Mesenteric fat pad (tissue), 1 donor: ENCODE measurements at regions not wholly inside any gene's neighbourhood (a gene's known extent, or its start where the extent isn't known, plus 50 kb on each side); places are given as distances from the start of the nearest gene placed in this dataset.
"Not testable (repeated sequence)": the region's sequence is repeated elsewhere in the genome, so short reads cannot be mapped to it uniquely, and the experiment has no call there.

Source experiments
- DNase-seq: peaks from one replicate; pipeline ENCODE4 v3.0.0-alpha.2; 2020; ENCODE audit warnings: low spot score
- donor health status: DM: yes; HTN: yes; CAD: no.

- no peak for DNase-seq
Measured at GRCh38 chr12:67455236-67455635, 186.1 kb downstream of the CAND1 start.

GRCh38 chr12:67456431-67456901 lies 187.3 kb downstream of the CAND1 start:
- no peak for DNase-seq

- no peak for DNase-seq
Measured at GRCh38 chr12:67457136-67457535, 188.0 kb downstream of the CAND1 start.

GRCh38 chr12:67457778-67458665 lies 188.9 kb downstream of the CAND1 start:
- no peak for DNase-seq

- no peak for DNase-seq
Measured at GRCh38 chr12:67459173-67459572, 189.4 kb upstream of the DYRK2 start.

- no peak for DNase-seq
Measured at GRCh38 chr12:67459578-67459977, 189.0 kb upstream of the DYRK2 start.

GRCh38 chr12:67460388-67460787 lies 188.2 kb upstream of the DYRK2 start:
- no peak for DNase-seq

- no peak for DNase-seq
Measured at GRCh38 chr12:67468549-67469245, 179.8 kb upstream of the DYRK2 start.

- no peak for DNase-seq
Measured at GRCh38 chr12:67469666-67470065, 178.9 kb upstream of the DYRK2 start.

- DNase-seq, result no peak
Measured at GRCh38 chr12:67471810-67472209, 176.7 kb upstream of the DYRK2 start.

GRCh38 chr12:67472539-67472938 lies 176.0 kb upstream of the DYRK2 start:
- DNase-seq, result no peak

GRCh38 chr12:67474934-67475620 lies 173.5 kb upstream of the DYRK2 start:
- no peak for DNase-seq

GRCh38 chr12:67475725-67476124 lies 172.8 kb upstream of the DYRK2 start:
- DNase-seq, result no peak

- no peak for DNase-seq
Measured at GRCh38 chr12:67477681-67478265, 170.8 kb upstream of the DYRK2 start.

GRCh38 chr12:67482751-67483661 lies 165.5 kb upstream of the DYRK2 start:
- no peak for DNase-seq

- no peak for DNase-seq
Measured at GRCh38 chr12:67483871-67484554, 164.5 kb upstream of the DYRK2 start.

GRCh38 chr12:67484791-67485480 lies 163.6 kb upstream of the DYRK2 start:
- DNase-seq, result no peak

- DNase-seq, result no peak
Measured at GRCh38 chr12:67486671-67487070, 161.9 kb upstream of the DYRK2 start.

GRCh38 chr12:67488349-67488748 lies 160.2 kb upstream of the DYRK2 start:
- DNase-seq, result not testable (repeated sequence)
